GM21381 (cell line): ENCODE measurements at regions not wholly inside any gene's neighbourhood (a gene's known extent, or its start where the extent isn't known, plus 50 kb on each side); places are given as distances from the start of the nearest gene placed in this dataset.

Source experiments
- ATAC-seq: cut with Tn5 transposase; IDR thresholded peaks from one replicate; pipeline ENCODE4 v1.9.1; 2021; ENCODE audit warnings: mild to moderate bottlenecking, moderate library complexity; ENCODE audit not compliant: unreplicated experiment

DNA sequence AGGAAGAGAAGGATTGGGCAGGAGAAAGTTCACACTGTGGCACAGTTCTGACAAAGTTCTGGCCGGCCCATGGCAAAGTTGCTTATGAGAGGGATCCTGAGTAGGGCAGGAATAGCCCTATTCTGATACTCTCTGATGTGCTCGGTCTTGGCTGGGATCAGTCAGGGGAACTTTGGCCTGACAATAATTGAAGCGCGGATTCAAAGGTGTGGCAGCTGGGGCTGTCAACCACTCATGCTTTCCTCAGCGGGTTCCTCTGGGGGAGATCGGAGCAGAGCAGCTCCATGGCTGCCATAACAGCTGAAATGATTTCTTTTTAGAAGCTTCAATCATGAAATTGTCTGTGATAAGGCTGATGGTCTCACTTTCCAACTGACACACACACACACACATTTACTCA, 714.1 kb downstream of the DHX35 start:
- no peak for ATAC-seq

DNA sequence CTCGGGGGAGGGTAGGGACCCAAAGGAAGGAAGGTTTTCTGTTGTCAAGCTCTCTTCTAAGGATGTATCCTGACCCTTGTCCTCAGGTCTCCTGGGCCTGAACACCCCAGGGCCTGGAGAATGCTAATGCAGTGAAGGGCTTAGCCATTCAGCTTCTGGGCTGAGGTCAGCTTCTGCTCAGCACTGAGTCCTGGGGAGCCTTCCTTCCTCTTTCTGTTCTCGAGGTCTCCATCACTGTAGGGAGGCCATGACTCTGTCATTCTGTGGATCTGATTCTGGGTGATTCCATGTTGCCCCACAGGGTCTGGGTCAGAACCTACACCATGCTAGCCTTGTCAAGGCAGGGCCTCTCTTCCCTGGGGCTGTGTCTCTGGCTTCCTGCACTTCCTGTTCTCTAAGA, 712.7 kb downstream of the DHX35 start:
- ATAC-seq, result no peak

- no peak for ATAC-seq
Measured at GRCh38 chr20:39670988-39671387, 708.8 kb downstream of the DHX35 start.

GRCh38 chr20:39669659-39670058, 707.5 kb downstream of the DHX35 start:
- ATAC-seq, result no peak

- ATAC-seq, result no peak
Measured at GRCh38 chr20:39668038-39668437, 705.9 kb downstream of the DHX35 start.

GRCh38 chr20:39661833-39662232, 699.7 kb downstream of the DHX35 start:
- ATAC-seq, result peak; percentile 60

GRCh38 chr20:39660965-39661364, 698.8 kb downstream of the DHX35 start:
- no peak for ATAC-seq

- no peak for ATAC-seq
Measured at GRCh38 chr20:39660226-39660625, 698.1 kb downstream of the DHX35 start.

DNA sequence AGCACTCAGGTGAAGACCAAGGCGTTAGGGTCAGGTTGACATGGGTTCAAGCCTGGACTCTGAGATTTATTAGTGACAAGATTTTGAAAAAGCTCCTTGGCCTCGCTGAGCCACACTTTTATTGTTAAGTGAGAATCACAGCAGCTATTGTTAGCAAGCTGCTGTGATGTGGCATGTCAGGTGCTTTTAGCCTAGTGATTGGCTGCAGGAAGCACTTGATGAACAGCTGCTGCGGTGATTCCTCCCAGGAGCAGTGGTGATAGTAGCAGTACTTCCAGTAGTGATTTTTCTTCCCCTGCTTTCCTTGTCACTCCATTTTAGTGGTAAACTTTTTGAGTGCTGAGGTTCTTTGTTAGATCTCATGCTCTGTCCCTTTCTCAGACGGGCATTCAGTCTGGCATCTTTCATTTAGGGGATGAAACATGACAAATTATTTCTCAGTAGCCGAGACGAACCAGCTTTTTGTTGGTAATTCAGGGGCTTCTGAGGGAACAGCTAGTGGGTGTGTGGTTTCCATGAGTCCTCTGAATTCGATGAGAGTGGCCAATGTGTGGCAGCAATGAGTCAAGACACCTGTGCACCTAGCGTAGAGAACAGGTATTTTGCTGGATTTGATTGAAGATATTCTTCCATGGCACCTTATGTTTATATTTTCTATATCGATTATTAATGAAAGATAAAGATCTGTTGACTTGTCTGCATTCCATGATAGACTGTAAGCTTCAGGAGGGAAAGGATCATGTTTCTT, 696.7 kb downstream of the DHX35 start:
- no peak for ATAC-seq

DNA sequence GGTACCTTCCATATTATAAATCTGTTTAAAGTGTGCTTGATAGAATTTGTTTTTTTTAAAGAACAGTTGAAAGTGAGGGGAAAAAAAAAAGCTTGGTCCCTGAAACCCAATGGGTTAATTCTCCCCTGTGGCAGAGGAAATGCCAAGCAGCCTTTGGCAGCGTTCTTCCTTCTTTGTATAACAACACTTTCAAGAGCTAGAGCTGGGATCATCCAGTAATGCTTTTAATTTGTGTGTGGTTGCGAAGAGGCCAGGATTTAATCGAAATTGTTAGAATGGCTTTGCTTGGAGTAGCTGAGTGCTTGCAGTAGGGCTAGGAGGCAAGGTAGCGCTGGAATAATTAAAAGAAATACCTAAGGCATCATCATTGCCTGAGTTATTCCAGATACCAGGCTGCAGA, 692.0 kb downstream of the DHX35 start:
- no peak for ATAC-seq

DNA sequence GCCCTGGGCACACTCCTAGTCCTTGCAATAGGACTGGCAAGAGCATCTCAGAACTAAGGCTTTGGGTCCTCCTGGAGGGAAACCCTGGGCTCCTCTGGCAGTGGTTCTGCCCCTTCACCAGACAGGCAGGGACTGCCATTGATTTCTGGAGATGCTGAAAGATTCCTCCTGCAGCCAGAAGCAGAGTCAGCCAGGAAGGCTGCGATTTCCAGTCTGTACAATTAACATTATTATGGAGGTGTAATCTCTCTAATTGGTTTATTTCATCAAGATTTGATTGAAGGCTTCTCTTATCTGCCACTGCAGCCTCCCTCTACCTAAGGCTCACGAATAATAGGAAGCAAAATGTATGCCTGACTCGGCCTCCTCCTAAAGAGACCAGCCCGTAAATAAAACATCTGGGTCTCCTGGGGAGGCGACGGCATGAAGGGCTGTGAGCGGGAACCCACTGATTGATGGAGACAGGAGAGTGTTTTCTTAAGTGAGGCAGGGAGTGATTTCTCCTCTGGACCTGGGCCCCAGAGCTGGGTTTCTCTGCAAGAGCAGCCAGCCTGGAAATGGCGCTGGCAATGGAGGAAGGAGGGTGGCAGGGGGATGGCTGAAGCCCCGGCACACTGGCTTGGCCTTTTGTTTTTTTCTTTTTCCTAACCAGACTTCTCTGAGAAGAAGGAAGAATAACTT, 689.6 kb downstream of the DHX35 start:
- ATAC-seq, result no peak

GRCh38 chr20:39646874-39647413, 684.8 kb downstream of the DHX35 start:
- ATAC-seq, result no peak

GRCh38 chr20:39645131-39645530, 683.0 kb downstream of the DHX35 start:
- no peak for ATAC-seq

DNA sequence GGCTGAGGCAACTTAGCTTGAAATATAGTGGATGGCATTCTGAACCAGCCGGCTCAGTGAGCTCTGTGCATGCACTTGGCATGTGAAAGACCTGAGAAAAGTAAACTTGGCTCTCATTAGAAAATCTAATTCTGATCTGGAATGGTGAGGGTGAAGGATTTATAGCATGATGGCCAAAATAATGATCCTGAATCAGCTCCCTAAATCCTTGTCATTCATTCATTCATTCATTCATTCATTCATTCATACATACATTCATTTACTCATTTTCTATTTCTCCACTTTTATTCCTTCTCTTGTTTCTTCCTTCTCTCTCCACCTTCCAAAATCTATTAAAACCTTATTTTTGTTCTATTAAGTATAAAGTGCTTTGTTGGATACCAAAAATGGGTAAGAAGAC, 681.1 kb downstream of the DHX35 start:
- no peak for ATAC-seq

DNA sequence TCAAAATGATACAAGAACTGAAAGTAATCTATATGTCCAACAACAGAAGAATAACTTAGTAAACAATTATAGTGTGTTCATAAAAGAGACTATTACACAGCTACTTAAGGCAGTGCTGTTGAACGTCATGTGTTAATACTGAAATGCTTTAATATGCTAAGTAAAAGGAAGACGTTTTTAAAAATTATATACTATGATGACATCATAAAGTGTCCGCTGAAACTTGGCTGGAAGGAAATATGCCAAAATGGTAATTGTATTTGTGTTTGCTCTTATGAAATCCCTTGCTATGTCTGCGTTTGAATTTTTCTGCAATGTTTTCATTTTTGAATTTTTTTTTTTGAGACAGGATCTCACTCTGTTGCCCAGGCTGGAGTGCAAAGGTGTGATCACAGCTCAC, 679.3 kb downstream of the DHX35 start:
- ATAC-seq, result no peak

DNA sequence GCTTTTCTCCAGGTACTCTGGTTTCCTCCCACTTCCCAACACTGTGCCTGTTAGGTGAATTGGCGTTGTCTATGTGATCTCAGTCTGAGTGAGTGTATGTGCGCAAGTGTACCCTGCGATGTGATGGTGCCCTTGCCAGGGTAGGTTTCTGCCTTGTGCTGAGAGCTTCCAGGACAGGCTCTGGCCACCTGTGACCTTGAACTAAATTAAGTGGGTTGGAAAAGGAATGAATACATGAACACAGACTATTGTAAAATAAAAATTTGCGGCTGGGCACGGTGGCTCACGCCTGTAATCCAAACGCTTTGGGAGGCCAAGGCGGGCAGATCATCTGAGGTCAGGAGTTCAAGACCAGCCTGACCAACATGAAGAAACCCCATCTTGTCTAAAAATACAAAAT, 678.0 kb downstream of the DHX35 start:
- no peak for ATAC-seq

DNA sequence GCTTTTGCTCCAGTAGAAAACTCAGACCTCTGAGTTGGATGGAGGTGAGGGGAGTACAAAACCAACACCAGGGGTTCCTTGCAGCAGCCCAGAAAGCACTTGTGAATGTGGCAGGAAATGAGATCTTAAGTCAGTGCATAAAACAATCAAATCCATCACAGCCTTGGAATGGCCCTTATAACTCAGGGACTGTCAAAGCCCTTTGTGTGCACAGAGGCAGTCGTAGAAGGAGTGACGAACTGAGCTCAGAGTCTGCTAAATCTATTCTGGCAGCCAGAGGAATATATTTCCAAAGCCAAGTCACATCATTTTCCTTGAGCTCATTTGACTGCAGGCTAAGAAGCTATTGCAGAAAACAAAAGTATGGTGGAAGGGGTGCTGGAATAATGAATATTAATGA, 676.6 kb downstream of the DHX35 start:
- no peak for ATAC-seq

DNA sequence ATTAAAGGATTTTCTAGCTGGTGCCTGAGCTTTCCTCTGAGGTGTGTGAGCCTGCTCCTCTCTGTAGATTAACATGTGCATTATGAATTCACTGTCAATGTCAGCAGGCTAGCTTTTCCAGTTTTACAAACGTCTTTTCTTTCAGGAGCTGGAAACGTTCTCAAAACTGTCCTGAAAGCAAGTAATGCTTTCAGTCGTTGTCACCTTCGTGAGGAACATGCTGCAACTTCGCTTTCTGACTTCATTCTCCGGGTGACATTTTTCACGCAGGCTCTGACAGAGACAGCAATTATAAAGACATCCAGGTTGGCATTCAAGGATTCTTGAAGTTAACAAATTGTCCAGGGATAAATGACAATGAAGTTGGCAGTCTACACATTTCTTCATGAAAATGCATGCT, 671.5 kb downstream of the DHX35 start:
- ATAC-seq, result no peak

GRCh38 chr20:39632757-39633156, 670.6 kb downstream of the DHX35 start:
- no peak for ATAC-seq

- ATAC-seq, result no peak
Measured at GRCh38 chr20:39632176-39632575, 670.0 kb downstream of the DHX35 start.

- ATAC-seq, result no peak
Measured at GRCh38 chr20:39631557-39631956, 669.4 kb downstream of the DHX35 start.

GRCh38 chr20:39630215-39630908, 668.2 kb downstream of the DHX35 start:
- ATAC-seq, result no peak
